H1 (cell line): ENCODE measurements at regions not wholly inside any gene's neighbourhood (a gene's known extent, or its start where the extent isn't known, plus 50 kb on each side); places are given as distances from the start of the nearest gene placed in this dataset.

Experiments
- HDAC2 ChIP-seq, 2 experiments: fragments of 300-600 bp in 1 of 2; sonication (generic) in 1 of 2; IDR thresholded peaks; 2 replicates each; pipeline ENCODE4 v1.6.1; 2011 to 2012; ENCODE audit warnings: low read depth in 2 of 2, low read length in 2 of 2, mild to moderate bottlenecking in 2 of 2, moderate library complexity in 2 of 2, borderline replicate concordance in 1 of 2, inconsistent platforms in 1 of 2
- RNF2 ChIP-seq: fragments of 200-900, 300-1000 bp; sonication (generic); IDR thresholded peaks from 2 replicates; pipeline ENCODE4 v1.7.1; 2016; ENCODE audit warnings: borderline replicate concordance, low read depth, mild to moderate bottlenecking, antibody characterized with exemption, low read length; ENCODE audit not compliant: poor library complexity, severe bottlenecking; ENCODE audit errors: missing control alignments
- TF ChIP-seq, protein P1 (sequence below): IDR thresholded peaks from 2 replicates; pipeline ENCODE4 v1.6.1; 2012; ENCODE audit warnings: inconsistent platforms

DNA sequence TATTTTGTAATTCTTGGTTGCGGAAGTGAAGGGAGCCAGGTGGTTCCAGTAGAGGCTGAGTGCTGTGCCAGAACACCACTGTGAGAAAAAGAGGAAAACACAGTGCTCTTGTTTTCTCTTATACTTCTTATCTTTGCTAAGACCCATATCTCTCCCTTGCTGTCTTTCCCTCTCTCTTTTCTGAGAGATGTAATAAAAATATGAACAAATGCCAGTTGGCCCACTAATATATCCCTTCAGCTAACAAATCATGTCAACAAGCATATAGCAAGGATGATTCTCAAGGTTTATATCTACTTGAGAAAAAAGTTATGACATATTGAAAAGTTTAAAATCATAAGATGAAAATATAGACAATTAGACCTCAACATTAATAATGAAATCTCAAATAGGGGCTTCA, 758.3 kb downstream of the HDGFL1 start (continued):
- TF ChIP-seq RNF2: no peak
- TF ChIP-seq, protein P1, sequence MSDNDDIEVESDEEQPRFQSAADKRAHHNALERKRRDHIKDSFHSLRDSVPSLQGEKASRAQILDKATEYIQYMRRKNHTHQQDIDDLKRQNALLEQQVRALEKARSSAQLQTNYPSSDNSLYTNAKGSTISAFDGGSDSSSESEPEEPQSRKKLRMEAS: no peak
- TF ChIP-seq HDAC2 (IDR thresholded peaks at IDR 0.05; ENCODE audit: borderline replicate concordance in 1 of 2, low read depth in 2 of 2, low read length in 2 of 2): no peak
